GM18517 (cell line): ENCODE measurements at regions not wholly inside any gene's neighbourhood (a gene's known extent, or its start where the extent isn't known, plus 50 kb on each side); places are given as distances from the start of the nearest gene placed in this dataset.

ENCODE experiments used
- ATAC-seq: cut with Tn5 transposase; IDR thresholded peaks from one replicate; pipeline ENCODE4 v1.9.1; 2021; ENCODE audit warnings: mild to moderate bottlenecking, moderate library complexity; ENCODE audit not compliant: unreplicated experiment

GRCh38 chr13:85666356-85666755, 132.9 kb downstream of the SLITRK6 start:
- ATAC-seq, result no peak

- no peak for ATAC-seq
Observed at GRCh38 chr13:85665286-85665685, 133.9 kb downstream of the SLITRK6 start.

DNA sequence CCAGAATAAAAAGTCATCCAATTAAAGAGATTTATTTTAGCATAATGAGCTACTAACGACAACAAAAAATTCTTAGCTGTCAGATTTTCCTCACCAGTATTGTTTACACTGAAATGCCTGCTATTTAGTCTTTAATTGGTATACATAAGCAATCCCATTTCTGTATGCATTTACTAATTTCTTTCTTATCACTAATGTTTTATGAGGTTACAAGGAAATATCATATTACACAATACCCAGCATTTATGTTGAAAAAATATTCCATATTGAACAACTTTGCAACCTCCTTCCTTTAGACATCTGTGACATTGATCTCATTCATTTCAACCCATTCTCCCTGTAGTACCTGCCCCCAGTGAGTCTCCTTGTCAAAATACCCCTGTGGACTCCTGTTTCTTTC, 135.4 kb downstream of the SLITRK6 start:
- no peak for ATAC-seq

DNA sequence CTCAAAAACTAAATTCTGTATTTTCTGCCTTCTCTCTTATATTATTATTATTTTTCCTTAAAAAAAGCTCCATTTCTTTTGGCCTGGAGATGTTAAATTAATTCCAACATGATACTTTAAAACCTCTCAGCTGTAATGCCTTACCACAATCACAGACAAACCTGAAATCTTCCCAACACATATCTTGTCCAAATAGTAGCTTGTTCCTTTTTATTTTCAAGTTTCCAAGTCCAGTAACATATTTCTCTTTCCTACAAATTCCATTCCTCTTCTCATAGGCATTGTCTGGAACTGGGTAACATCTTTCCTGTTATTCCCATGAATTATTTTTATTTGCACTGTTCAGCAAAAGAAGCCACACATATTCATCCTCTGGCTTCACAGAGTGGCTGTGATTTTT, 137.0 kb downstream of the SLITRK6 start:
- ATAC-seq, result no peak

DNA sequence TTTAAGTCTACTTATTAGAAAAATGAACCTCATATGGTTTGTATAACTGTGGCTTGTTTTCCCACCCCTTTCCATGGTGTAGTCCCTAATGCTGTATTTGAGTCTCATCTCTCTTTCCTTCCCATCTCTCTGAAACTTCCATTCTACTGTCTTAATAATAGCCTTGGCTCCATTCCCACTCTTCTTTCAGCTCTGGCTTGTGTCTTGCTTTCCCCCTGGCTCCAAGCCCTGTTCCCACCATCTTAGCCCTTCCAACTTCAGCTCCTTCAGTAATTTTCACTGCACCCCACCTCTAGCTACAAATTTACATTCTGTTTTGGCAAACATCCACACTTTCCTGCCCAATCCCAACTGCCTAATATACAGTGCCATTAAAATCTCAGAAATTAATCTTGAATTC, 137.5 kb downstream of the SLITRK6 start:
- ATAC-seq, result no peak

GRCh38 chr13:85659493-85659892, 139.7 kb downstream of the SLITRK6 start:
- no peak for ATAC-seq

GRCh38 chr13:85657942-85658341, 141.3 kb downstream of the SLITRK6 start:
- no peak for ATAC-seq

- ATAC-seq, result no peak
Observed at GRCh38 chr13:85655040-85655439, 144.2 kb downstream of the SLITRK6 start.

- ATAC-seq, result no peak
Observed at GRCh38 chr13:85654227-85654626, 145.0 kb downstream of the SLITRK6 start.

DNA sequence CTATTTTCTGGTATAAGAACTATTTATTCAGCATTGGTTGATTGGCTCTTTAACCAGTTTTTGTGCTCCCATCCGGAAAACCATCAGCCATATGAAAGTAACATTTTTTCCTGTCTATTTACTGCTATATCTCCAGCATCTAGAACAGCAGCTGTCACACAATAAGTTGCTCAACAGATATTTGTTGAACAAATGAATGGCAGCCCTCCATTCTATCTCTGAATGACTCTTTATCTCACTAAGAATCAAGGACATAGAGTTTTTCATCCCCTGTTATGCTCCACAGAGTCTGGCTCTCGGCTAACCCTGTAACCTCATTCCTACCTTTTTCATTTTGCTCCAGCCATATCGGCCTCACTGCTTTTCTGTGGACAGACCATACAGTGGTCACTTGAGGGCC, 145.5 kb downstream of the SLITRK6 start:
- no peak for ATAC-seq

GRCh38 chr13:85652491-85652890, 146.7 kb downstream of the SLITRK6 start:
- no peak for ATAC-seq

DNA sequence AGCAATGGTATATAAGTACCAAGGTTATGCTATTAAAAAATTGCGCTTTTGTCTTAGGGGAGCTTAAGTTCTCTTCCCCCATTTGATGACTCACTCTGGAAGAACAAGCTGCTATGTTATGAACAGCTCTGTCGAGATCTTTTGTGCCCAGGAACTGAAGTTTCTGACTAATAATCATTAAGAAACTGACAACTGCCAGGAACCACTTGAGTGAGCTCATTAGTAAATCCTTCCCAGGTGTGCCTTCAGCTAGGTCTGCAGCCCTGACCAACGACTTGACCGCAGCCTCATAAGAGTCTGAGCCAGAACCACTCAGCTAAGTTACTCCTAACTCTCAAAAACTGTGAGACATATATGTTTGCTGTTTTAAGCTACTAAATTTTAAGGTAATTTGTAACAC, 147.8 kb downstream of the SLITRK6 start:
- ATAC-seq, result no peak

- no peak for ATAC-seq
Observed at GRCh38 chr13:85650613-85651012, 148.6 kb downstream of the SLITRK6 start.

GRCh38 chr13:85640727-85641126, 158.5 kb downstream of the SLITRK6 start:
- no peak for ATAC-seq

GRCh38 chr13:85638815-85639393, 160.3 kb downstream of the SLITRK6 start:
- no peak for ATAC-seq

DNA sequence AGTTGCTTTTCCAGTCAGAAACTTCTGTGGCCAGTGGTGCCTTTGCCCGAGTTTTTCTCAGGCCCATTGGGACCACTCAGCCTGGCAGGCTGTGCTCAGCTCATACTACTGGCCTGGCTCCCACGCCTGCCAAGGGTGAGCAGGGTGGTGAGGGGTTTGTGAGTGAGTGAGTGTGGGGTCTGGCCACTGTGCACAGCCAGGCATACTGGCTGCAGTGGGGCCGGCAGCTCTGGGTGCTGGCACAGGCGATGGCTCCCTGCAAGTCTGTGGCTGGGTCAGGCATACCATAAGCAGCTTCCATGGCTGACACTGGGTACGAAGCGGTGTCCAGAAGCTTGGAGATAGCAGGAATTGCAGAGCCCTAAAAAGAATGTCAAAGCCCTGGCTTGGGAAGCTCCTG, 161.0 kb downstream of the SLITRK6 start:
- ATAC-seq, result no peak

- no peak for ATAC-seq
Observed at GRCh38 chr13:85632526-85633195, 166.6 kb downstream of the SLITRK6 start.

GRCh38 chr13:85631801-85632200, 167.4 kb downstream of the SLITRK6 start:
- ATAC-seq, result no peak

DNA sequence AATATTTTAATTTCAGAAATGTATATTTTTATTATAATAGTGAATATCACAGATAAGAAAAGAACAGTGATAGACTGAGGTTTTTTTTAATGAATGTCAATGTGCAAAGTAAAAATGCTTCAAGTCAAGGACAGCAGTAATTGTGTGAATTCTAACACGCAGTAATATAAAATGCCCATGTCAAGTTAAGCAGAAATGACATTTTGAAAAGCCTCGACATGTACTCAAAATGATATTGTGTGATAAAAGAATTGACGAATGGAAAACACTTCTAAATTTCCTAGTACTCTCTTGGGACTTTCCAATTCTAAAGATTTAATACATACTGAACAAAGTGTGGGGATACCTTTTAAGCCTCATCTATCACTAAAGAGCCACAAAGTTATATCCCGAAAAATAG, 172.6 kb downstream of the SLITRK6 start:
- ATAC-seq, result no peak

DNA sequence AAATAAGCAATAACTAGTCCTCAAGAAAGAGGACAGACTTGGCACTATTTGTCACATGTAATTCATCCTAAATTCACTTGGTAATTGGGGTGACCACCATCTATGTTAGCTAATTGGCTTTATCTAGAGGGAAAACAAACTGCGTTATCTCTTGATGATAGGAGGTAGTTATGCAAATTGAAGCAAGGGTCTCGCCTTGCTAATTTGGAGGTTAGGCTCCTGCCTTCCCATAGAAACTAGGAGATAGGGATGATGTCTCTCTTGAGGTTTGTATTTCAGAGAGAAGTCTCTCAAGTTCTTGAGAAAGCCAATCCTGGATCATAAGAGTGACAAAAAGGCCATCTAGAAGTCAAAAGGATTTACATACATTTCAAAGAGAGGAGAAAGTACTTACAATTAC, 179.9 kb downstream of the SLITRK6 start:
- ATAC-seq, result no peak

DNA sequence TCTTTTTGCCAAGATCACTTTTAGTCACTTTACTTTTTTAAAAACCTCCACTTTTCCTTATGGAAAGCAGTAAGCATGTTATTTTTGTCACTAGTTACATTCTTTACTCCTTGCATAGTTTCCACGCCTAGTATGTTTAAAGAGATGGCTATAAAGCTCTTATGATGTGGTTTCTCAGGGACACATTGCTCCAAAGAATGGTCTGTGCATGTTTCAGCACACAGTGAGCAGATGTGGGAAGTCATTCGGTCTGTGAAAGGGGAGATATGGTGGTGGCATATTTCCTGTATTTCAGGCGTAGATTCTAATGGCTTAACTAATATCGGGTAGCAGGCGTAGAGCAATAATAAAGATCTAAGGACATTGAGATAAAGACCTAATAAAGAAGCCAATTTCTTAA, 180.7 kb downstream of the SLITRK6 start:
- ATAC-seq, result no peak

DNA sequence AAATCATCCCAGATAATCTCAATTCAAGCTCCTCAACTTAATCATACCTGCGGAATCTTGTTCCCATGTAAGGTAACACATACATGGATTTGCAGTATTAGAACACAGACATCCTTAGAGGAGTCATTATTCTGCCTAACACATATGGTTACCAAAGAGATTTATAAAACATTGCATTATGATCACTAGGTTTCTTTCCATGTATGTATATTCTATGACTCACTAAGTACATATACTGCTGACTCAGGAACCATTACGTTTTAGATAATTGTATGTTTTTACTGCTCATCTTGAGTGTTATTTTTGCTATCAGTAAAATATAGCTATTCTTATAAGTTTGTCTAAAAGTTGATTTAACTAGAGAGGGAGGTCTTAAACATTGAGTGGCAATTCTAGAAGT, 182.9 kb downstream of the SLITRK6 start:
- ATAC-seq, result no peak

DNA sequence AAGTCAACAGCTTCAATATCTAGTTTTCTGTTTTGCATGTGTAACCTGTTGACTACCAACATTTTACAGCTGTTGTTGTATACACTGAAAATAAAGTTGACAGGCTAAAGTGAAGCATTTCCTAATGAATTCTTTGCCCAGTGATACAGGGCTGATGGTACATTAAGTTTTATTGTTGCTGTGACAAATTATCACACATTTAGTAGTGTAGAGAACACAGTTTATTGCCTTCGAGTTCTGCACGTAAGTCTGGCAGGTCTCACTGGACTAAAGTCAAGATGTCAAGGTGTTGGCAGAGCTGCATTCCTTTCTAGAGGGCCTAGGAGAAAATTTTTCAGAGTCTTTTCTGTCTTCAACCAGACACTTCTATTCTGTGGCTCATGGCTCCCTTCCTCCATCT, 184.2 kb downstream of the SLITRK6 start:
- no peak for ATAC-seq
